ENCODE measurements at regions not wholly inside any gene's neighbourhood (a gene's known extent, or its start where the extent isn't known, plus 50 kb on each side); places are given as distances from the start of the nearest gene placed in this dataset.
"Not testable (repeated sequence)": the region's sequence is repeated elsewhere in the genome, so short reads cannot be mapped to it uniquely, and the experiment has no call there.

DNA sequence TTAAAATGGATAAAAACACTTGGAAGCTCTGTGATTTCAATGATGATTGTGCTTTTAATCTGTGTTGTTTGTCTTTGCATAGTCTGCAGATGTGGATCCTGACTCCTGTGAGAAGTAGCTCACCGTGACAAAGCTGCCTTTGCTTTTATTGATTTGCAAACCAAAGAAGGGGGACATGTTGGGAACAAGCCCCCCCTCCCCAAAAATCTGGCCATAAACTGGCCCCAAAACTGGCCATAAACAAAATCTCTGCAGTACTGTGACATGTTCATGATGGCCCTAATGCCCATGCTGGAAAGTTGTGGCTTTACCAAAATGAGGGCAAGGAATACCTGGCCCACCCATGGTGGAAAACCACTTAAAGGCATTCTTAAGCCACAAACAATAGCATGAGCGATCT lies 202.4 kb downstream of the YTHDC2 start:
- H3K4me2 ChIP-seq (ENCODE audit: low read depth, low read length); H3K79me1 ChIP-seq (ENCODE audit: low read depth in 1 of 2, low read length in 2 of 2); H4K5ac ChIP-seq (ENCODE audit: low read depth, low read length); H3K56ac ChIP-seq (ENCODE audit: extremely low read depth, insufficient read depth, low read length); H2BK20ac ChIP-seq (ENCODE audit: low read depth, low read length); ATAC-seq (ENCODE audit: low read depth); H3K9me1 ChIP-seq (ENCODE audit: insufficient read depth, low read length); H3K27ac ChIP-seq (ENCODE audit: insufficient read depth, low read length); intact Hi-C loops (cut with micrococcal nuclease); H4K20me1 ChIP-seq (ENCODE audit: insufficient read depth, low read length); H2BK5ac ChIP-seq (ENCODE audit: low read depth, low read length, poor library complexity, severe bottlenecking); H2AFZ ChIP-seq (replicated peaks; ENCODE audit: low read length, poor library complexity); H3K23ac ChIP-seq (ENCODE audit: low read depth, low read length); H2BK120ac ChIP-seq (ENCODE audit: low read depth, low read length); H3K9ac ChIP-seq (ENCODE audit: low read depth, low read length); H2AK9ac ChIP-seq (replicated peaks; ENCODE audit: low read depth, low read length, poor library complexity); DNase-seq; H3K4me1 ChIP-seq (ENCODE audit: control insufficient read depth, insufficient read depth, low read length); H3K4ac ChIP-seq (ENCODE audit: low read depth, low read length); POLR2A ChIA-PET (ENCODE audit: unreplicated experiment); in situ Hi-C loops (cut with MboI; ENCODE audit: low sequenced_read_pairs); H4K91ac ChIP-seq (ENCODE audit: insufficient read depth, low read depth, low read length); dilution Hi-C loops (cut with HindIII; ENCODE audit: low sequenced_read_pairs, unreplicated experiment); H3K36me3 ChIP-seq (ENCODE audit: control insufficient read depth, insufficient read depth, low read length); H2BK15ac ChIP-seq (ENCODE audit: low read depth, low read length); H3K14ac ChIP-seq (replicated peaks; ENCODE audit: low read depth, low read length); H3K27me3 ChIP-seq (ENCODE audit: control insufficient read depth, insufficient read depth, low read length); H3K9me3 ChIP-seq (ENCODE audit: control insufficient read depth, insufficient read depth, low read length); H2AK5ac ChIP-seq (ENCODE audit: low read depth, low read length); CTCF ChIA-PET; H3K18ac ChIP-seq (ENCODE audit: low read depth, low read length); BruUV-seq (replicated peaks); H3K4me3 ChIP-seq (ENCODE audit: insufficient read depth, low read depth, low read length); H4K8ac ChIP-seq (ENCODE audit: low read depth in 2 of 2, low read length in 2 of 2): not testable (repeated sequence)
- no CpG with 5 or more reads among the region's 2 CpGs for whole genome bisulfite sequencing, 2 experiments (ENCODE audit: extremely low coverage in 2 of 2, insufficient read length in 1 of 2)
